Activated effector memory CD4-positive, alpha-beta T cell treated with anti-CD3 and anti-CD28 coated beads, Interleukin-2, amount 50 U/mL, for 16 hours (primary cell): ENCODE measurements at regions not wholly inside any gene's neighbourhood (a gene's known extent, or its start where the extent isn't known, plus 50 kb on each side); places are given as distances from the start of the nearest gene placed in this dataset.

Source experiments
- DNase-seq: peaks from one replicate; pipeline ENCODE4 v3.0.0-alpha.2; 2020

- DNase-seq: no peak
Measured at GRCh38 chr13:76654263-76654662, 231.9 kb downstream of the KCTD12 start.

GRCh38 chr13:76651286-76651685, 234.9 kb downstream of the KCTD12 start:
- no peak for DNase-seq

- no peak for DNase-seq
Measured at GRCh38 chr13:76647550-76647949, 238.7 kb downstream of the KCTD12 start.

GRCh38 chr13:76646946-76647345, 239.3 kb downstream of the KCTD12 start:
- no peak for DNase-seq

GRCh38 chr13:76645632-76646031, 240.6 kb downstream of the KCTD12 start:
- no peak for DNase-seq

GRCh38 chr13:76644906-76645305, 241.3 kb downstream of the KCTD12 start:
- DNase-seq: no peak

DNA sequence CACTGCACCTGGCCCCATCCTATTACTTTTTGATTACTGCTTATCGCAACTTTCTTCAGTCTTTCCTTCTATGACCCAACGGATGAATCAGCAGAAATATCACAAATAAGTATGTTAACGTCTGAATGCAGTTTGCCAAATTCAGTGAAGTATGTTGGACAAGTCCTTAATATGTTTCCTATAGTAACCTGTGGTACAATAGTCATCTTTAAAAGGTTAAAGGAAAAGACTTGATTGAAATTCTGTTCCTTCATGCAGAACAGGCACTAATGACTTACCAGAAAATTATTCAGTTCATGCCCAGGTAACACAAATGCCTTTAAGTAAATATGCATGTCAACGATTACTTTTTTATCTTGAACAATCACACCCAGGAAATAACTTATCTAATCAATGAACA, 242.6 kb downstream of the KCTD12 start:
- DNase-seq: no peak

DNA sequence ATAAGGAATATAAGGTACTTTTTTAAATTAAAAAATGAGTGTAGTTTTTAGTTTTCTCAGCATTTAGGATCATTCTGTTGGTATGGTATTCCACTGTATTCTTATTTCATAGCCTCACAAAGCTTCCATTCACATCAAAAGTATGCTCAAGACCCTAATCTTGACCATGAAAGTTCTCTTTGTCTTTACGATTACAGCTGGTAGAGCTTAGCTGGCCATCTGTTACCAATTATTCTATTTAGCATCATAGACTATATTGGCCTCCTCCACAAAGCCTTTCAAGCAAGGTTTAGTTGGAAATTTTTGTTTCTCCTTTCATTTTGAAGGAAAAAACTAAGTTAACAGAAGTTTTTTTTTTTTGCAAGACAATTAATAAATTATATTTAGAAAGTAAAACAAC, 245.1 kb downstream of the KCTD12 start:
- DNase-seq: no peak

DNA sequence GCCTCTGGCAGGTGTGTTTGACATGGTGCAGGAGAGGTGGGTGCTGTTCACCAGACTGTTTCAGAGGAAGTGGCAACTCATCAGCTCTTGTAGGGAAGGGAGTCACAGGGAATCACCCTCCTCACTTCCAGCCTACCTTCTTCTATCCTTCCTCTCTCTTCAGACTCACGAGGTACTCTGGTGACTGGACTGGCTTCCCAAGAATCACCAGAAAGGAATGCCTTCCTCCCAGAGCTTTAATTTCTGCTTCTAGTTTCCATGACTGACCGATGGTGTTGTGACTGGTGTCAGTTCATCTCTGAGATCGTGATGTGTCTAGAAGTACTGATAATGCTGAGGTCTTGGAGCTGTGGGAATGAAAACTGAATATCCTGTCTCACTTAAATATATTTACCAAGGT, 247.3 kb downstream of the KCTD12 start:
- DNase-seq: no peak

DNA sequence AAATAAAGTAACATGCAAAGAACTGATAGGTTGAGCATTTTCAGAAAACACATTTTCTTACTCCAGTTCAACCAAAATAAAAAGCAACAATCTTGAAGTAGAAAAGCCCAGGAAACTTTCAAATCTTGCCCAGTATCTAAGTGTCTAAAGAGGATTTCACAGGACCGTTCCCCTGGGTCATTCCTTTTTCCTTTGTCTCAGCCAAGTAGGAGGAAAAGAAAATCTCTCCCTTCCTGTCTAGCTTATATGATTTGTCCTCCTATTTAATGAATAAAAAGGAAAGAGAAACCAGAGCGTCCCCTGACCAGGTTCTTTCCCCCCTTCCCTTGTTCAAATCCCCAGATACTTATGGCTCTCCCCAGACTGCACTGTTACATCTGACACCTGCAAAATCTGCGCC, 248.0 kb downstream of the KCTD12 start:
- DNase-seq: no peak

- DNase-seq: no peak
Measured at GRCh38 chr13:76637641-76638141, 248.5 kb downstream of the KCTD12 start.

GRCh38 chr13:76636829-76637228, 249.4 kb downstream of the KCTD12 start:
- no peak for DNase-seq

- DNase-seq: no peak
Measured at GRCh38 chr13:76635232-76636230, 250.7 kb downstream of the KCTD12 start.

GRCh38 chr13:76634431-76635191, 251.6 kb downstream of the KCTD12 start:
- DNase-seq: no peak

GRCh38 chr13:76632401-76633044, 253.7 kb downstream of the KCTD12 start:
- DNase-seq: no peak

- DNase-seq: no peak
Measured at GRCh38 chr13:76630629-76631230, 255.5 kb downstream of the KCTD12 start.

- no peak for DNase-seq
Measured at GRCh38 chr13:76622315-76623040, 263.7 kb downstream of the KCTD12 start.

DNA sequence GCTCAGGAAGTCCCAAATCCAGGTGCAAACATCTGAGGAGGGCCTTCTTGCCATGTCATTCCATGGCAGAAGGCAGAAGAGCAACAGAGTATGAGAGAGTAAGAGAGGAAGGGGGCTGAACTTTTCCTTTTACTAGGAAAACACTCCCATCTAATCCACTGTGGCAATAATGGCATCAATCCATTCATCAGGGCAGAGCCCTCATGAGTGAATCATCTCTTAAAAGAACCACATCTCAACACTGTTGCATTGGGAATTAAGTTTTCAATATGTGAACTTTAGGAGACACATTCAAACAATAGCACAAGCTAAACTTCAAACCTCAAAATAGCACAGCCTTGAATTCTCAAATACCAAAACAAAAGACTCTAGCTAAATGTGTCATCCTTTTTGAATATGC, 264.5 kb downstream of the KCTD12 start:
- no peak for DNase-seq

- no peak for DNase-seq
Measured at GRCh38 chr13:76620036-76620435, 266.2 kb downstream of the KCTD12 start.

DNA sequence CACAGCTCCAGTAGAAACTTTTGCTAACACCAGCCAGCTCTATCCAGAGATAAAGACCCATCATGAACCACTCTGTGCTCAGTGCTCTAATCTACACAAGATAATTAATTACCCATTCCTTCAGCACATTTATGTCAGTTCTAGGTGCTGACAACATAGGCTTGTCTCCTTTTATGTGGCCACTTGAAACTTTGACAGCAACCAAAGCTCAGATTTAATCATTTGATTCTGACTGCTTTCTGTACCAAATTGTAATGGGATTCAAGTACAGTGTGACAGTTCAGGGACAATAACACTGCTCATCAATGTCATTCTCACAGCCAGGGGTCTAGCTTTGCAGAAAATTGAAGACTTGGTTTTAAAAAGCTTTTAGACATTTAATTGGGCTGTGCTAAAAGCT, 266.6 kb downstream of the KCTD12 start:
- no peak for DNase-seq

- no peak for DNase-seq
Measured at GRCh38 chr13:76610819-76611415, 275.3 kb downstream of the KCTD12 start.

DNA sequence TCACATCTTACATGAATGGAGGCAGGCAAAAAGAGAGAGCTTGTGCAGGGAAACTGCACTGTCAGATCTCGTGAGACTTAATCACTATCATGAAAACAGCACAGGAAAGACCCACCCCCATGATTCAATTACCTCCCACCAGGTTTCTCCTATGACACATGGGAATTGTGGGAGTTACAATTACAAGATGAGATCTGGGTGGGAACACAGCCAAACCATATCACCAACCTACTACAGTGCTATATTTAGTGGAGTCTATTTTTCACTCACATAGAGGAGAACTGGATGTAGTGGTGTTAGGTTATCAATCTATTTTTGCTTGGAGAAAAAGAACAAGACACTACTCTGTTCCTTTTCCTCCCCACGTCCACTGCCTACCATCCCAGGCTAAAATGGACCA, 276.6 kb downstream of the KCTD12 start:
- DNase-seq: no peak
